K562 (cell line): ENCODE measurements at regions not wholly inside any gene's neighbourhood (a gene's known extent, or its start where the extent isn't known, plus 50 kb on each side); places are given as distances from the start of the nearest gene placed in this dataset.

Source experiments
- CBX8 ChIP-seq: fragments of 200-600 bp; sonication (generic); IDR thresholded peaks from 2 replicates; pipeline ENCODE4 v1.6.1; 2012; ENCODE audit warnings: borderline replicate concordance, mixed run types, low read depth, mild to moderate bottlenecking, moderate library complexity, mixed read lengths, low read length, control low read depth, inconsistent platforms; ENCODE audit not compliant: poor library complexity, severe bottlenecking; ENCODE audit errors: extremely low read depth
- LARP7 ChIP-seq: fragments of 450-650 bp; IDR thresholded peaks from 2 replicates; pipeline ENCODE4 v1.6.1; 2016
- MAZ ChIP-seq, 2 experiments: fragments of 450-650 bp in 1 of 2; sonication (generic) in 1 of 2; formaldehyde crosslinking; IDR thresholded peaks in 1 of 2; conservative IDR thresholded peaks in 1 of 2; 2 replicates each; pipeline versions ENCODE4 v1.4.0 to v1.5.0; 2020; ENCODE audit warnings: mild to moderate bottlenecking in 1 of 2, missing genetic modification reagents in 1 of 2
- NFE2 ChIP-seq: IDR thresholded peaks from 2 replicates; pipeline ENCODE4 v1.6.1; 2014; ENCODE audit warnings: antibody characterized with exemption, low read depth
- NUFIP1 ChIP-seq: fragments of 450-650 bp; IDR thresholded peaks from 2 replicates; pipeline ENCODE4 v1.6.1; 2018; ENCODE audit not compliant: partially characterized antibody
- POLR2A ChIP-seq: fragments of 450-650 bp; conservative IDR thresholded peaks from 2 replicates; pipeline ENCODE4 v1.6.1; 2016
- SAP30 ChIP-seq: fragments of 200-600 bp; sonication (generic); IDR thresholded peaks from 2 replicates; pipeline ENCODE4 v1.6.1; 2012; ENCODE audit warnings: borderline replicate concordance, low read depth, mild to moderate bottlenecking, moderate library complexity, low read length, control low read depth, inconsistent platforms; ENCODE audit not compliant: insufficient read depth, poor library complexity, severe bottlenecking
- TEAD4 ChIP-seq, 2 experiments: sonication (generic) in 1 of 2; formaldehyde crosslinking in 1 of 2; IDR thresholded peaks; 2 replicates each; pipeline versions ENCODE4 v1.6.1 to v1.8.0; 2012 to 2022; ENCODE audit warnings: borderline replicate concordance in 1 of 2, inconsistent platforms in 1 of 2, low read length in 1 of 2, mild to moderate bottlenecking in 1 of 2, missing genetic modification reagents in 1 of 2
- ZNF124 ChIP-seq: sonication (generic); formaldehyde crosslinking; IDR thresholded peaks from 2 replicates; pipeline ENCODE4 v1.8.1; 2022; ENCODE audit warnings: missing genetic modification reagents
- TF ChIP-seq, protein P1 (sequence below): fragments of 250-450 bp; sonication (Bioruptor Pico); IDR thresholded peaks from 2 replicates; pipeline ENCODE4 v1.8.0; 2021; ENCODE audit warnings: borderline replicate concordance, mild to moderate bottlenecking, moderate library complexity; ENCODE audit not compliant: poor library complexity, severe bottlenecking
- TF ChIP-seq, protein P2 (sequence below), 3 experiments: IDR thresholded peaks in 2 of 3; conservative IDR thresholded peaks in 1 of 3; 2 replicates each; pipeline ENCODE4 v1.5.1; 2011 to 2012; ENCODE audit warnings: low read length in 3 of 3, mild to moderate bottlenecking in 3 of 3, control low read depth in 2 of 3, improper control_type of control experiment in 1 of 3, inconsistent platforms in 1 of 3, low read depth in 1 of 3, mixed read lengths in 1 of 3, moderate library complexity in 1 of 3; ENCODE audit not compliant: insufficient read depth in 2 of 3
- TF ChIP-seq, protein P3 (sequence below): fragments of 450-650 bp; IDR thresholded peaks from 2 replicates; pipeline ENCODE4 v1.6.1; 2017; ENCODE audit warnings: antibody characterized with exemption, mild to moderate bottlenecking
- TF ChIP-seq, protein P4 (sequence below): sonication (generic); formaldehyde crosslinking; IDR thresholded peaks from 2 replicates; pipeline ENCODE4 v1.8.1; 2023; ENCODE audit warnings: mild to moderate bottlenecking, missing genetic modification reagents

DNA sequence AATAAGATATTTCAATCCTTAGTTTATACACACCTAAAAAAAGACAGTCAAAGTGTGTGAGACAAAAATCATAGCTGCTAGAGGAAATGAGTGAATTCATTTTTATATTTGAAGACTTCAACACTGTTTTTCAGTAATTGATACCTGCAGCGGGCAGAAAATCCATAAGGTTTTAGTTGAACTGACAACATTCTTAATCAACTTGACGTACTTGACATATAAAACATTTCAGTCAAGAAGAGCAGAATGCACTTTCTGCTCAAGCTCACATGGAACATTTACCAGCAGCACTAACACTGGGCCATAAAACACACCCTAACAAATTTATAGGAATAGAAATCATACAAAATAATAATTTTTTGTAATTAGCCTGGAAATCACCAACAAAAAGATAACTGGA is 959.6 kb upstream of the SOX11 start:
- TF ChIP-seq, protein P1, sequence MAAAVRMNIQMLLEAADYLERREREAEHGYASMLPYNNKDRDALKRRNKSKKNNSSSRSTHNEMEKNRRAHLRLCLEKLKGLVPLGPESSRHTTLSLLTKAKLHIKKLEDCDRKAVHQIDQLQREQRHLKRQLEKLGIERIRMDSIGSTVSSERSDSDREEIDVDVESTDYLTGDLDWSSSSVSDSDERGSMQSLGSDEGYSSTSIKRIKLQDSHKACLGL, result no peak
- TF ChIP-seq TEAD4 (IDR thresholded peaks at IDR 0.05; ENCODE audit: low read length), result no peak
- no peak for TF ChIP-seq TEAD4 (CRISPR knock-in tag; IDR thresholded peaks at IDR 0.05; ENCODE audit: borderline replicate concordance)
- no peak for TF ChIP-seq MAZ (CRISPR knock-in tag; conservative IDR thresholded peaks at IDR 0.05 in 1 of 2, IDR thresholded peaks at IDR 0.05 in 1 of 2)
- TF ChIP-seq, protein P2, sequence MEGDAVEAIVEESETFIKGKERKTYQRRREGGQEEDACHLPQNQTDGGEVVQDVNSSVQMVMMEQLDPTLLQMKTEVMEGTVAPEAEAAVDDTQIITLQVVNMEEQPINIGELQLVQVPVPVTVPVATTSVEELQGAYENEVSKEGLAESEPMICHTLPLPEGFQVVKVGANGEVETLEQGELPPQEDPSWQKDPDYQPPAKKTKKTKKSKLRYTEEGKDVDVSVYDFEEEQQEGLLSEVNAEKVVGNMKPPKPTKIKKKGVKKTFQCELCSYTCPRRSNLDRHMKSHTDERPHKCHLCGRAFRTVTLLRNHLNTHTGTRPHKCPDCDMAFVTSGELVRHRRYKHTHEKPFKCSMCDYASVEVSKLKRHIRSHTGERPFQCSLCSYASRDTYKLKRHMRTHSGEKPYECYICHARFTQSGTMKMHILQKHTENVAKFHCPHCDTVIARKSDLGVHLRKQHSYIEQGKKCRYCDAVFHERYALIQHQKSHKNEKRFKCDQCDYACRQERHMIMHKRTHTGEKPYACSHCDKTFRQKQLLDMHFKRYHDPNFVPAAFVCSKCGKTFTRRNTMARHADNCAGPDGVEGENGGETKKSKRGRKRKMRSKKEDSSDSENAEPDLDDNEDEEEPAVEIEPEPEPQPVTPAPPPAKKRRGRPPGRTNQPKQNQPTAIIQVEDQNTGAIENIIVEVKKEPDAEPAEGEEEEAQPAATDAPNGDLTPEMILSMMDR (IDR thresholded peaks at IDR 0.05 in 2 of 3, conservative IDR thresholded peaks at IDR 0.05 in 1 of 3; ENCODE audit: insufficient read depth in 2 of 3, low read depth in 1 of 3, low read length in 3 of 3), result no peak
- TF ChIP-seq CBX8, result no peak
- no peak for TF ChIP-seq POLR2A
- no peak for TF ChIP-seq ZNF124
- no peak for TF ChIP-seq SAP30
- TF ChIP-seq, protein P3, sequence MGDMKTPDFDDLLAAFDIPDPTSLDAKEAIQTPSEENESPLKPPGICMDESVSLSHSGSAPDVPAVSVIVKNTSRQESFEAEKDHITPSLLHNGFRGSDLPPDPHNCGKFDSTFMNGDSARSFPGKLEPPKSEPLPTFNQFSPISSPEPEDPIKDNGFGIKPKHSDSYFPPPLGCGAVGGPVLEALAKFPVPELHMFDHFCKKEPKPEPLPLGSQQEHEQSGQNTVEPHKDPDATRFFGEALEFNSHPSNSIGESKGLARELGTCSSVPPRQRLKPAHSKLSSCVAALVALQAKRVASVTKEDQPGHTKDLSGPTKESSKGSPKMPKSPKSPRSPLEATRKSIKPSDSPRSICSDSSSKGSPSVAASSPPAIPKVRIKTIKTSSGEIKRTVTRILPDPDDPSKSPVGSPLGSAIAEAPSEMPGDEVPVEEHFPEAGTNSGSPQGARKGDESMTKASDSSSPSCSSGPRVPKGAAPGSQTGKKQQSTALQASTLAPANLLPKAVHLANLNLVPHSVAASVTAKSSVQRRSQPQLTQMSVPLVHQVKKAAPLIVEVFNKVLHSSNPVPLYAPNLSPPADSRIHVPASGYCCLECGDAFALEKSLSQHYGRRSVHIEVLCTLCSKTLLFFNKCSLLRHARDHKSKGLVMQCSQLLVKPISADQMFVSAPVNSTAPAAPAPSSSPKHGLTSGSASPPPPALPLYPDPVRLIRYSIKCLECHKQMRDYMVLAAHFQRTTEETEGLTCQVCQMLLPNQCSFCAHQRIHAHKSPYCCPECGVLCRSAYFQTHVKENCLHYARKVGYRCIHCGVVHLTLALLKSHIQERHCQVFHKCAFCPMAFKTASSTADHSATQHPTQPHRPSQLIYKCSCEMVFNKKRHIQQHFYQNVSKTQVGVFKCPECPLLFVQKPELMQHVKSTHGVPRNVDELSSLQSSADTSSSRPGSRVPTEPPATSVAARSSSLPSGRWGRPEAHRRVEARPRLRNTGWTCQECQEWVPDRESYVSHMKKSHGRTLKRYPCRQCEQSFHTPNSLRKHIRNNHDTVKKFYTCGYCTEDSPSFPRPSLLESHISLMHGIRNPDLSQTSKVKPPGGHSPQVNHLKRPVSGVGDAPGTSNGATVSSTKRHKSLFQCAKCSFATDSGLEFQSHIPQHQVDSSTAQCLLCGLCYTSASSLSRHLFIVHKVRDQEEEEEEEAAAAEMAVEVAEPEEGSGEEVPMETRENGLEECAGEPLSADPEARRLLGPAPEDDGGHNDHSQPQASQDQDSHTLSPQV, result no peak
- TF ChIP-seq NUFIP1, result no peak
- TF ChIP-seq, protein P4, sequence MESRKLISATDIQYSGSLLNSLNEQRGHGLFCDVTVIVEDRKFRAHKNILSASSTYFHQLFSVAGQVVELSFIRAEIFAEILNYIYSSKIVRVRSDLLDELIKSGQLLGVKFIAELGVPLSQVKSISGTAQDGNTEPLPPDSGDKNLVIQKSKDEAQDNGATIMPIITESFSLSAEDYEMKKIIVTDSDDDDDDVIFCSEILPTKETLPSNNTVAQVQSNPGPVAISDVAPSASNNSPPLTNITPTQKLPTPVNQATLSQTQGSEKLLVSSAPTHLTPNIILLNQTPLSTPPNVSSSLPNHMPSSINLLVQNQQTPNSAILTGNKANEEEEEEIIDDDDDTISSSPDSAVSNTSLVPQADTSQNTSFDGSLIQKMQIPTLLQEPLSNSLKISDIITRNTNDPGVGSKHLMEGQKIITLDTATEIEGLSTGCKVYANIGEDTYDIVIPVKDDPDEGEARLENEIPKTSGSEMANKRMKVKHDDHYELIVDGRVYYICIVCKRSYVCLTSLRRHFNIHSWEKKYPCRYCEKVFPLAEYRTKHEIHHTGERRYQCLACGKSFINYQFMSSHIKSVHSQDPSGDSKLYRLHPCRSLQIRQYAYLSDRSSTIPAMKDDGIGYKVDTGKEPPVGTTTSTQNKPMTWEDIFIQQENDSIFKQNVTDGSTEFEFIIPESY (CRISPR knock-in tag), result no peak
- no peak for TF ChIP-seq LARP7
- TF ChIP-seq NFE2, result no peak
